Suppressor macrophage treated with lipopolysaccharide for 4 hours (primary cell): ENCODE measurements at regions not wholly inside any gene's neighbourhood (a gene's known extent, or its start where the extent isn't known, plus 50 kb on each side); places are given as distances from the start of the nearest gene placed in this dataset.

Source experiments
- DNase-seq: peaks from one replicate; pipeline ENCODE4 v3.0.0-alpha.2; 2020

DNA sequence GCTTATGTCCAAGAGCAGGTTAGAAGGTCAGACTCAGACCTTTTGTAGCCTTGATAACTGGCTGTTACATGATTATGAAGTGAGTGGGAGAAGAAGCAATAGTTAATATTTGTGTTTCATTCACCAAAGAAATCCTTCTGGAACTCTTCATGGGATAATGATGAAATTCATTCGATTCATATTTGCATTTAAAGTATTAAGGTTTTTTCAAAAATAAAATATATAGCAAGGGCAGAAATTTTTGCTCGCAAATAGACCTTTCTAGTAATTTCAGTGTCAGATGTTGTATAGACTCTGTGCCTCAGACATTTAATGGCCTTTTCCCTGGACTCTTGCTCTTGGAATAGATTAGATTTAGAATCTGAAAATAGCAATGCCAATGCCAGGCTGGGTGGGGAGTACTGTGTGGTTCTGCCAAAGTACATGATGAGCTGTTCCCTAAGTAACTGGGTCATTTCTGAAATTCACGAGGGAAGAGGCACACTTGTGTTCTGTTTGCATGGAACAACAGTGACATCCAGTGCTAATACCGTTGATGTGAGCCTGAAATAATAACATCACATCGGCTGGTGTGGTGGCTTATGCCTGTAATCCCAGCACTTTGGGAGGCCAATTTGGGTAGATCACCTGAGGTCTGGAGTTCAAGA lies 119.2 kb downstream of the MBL2 start:
- no peak for DNase-seq

DNA sequence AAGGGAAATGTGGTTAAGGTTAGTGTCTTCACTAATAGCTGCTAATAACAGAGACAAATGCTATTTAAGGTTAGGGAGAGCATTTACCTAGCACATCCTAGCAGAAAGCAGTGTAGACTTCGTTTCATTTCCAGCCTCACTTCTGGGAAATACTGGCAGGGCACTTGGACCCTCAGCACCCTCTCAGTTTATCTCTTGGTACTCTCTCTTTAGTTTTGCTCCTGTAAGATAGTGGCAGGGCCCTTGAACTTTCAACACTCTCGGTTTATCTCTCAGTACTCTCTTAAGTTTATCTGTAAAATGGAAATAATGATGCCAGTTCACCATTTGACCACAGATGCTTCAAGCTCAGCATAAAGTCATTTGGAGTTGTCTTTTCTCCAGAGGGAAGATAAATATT lies 118.4 kb downstream of the MBL2 start:
- DNase-seq: no peak

GRCh38 chr10:52658112-52658511 lies 114.5 kb downstream of the MBL2 start:
- no peak for DNase-seq

DNA sequence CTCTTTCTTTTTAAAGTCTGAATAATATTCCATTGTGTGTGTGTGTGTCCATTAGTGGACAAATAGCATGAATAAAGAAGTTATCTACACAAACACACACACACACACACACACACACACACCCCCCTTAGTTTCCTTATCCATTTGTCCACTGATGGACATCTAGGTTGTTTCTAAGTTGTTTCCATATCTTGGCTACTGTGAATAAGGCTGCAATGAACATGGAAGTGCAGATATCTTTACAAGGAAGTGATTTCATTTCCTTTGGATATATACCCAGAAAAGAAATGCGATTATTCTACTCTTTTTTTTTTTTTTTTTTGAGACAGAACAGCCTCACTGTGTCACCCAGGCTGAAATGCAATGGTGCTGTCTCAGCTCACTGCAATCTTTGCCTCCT lies 113.5 kb downstream of the MBL2 start:
- no peak for DNase-seq

DNA sequence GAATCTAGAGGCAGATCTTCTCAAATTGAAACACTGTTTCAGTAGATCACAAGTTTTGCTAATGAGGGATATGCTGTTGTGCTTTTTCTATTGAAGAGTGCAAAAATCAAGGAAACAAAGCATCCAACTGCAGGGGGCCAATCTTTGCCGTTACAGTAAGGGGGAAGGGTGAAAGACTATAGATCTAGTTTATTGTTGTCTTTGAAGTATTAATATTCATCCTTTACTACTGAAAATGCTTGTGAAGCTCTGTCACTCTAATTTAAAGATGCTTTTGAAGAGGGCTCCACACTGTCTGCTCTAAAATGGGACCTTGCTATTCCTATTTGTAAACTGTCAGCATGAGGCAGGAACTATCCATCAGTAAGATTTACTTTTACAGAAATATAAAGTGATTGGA lies 110.3 kb downstream of the MBL2 start:
- no peak for DNase-seq

- DNase-seq: no peak
These were observed 109.4 kb downstream of the MBL2 start for GRCh38 chr10:52663161-52663560.

DNA sequence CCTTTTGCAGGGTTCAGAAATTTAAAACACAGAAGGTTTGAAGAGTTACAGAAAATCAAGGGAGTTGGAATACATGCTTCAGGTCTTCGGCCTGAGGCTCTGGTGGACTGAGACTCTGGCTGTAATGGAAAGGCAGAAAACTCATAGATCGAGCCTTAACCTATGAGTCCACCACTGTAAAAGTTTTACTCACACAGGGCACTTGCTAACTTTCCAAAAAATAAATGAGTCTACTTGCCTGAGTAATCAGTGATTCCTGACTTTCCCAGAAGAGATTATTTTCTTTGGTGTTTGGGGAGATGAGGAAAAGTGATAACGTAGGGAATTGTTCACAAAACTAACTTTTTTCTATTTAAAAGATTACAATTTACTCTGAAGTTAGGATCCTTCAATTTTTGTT lies 108.0 kb downstream of the MBL2 start:
- no peak for DNase-seq

GRCh38 chr10:52665821-52666220 lies 106.8 kb downstream of the MBL2 start:
- DNase-seq: no peak

GRCh38 chr10:52666931-52667330 lies 105.7 kb downstream of the MBL2 start:
- no peak for DNase-seq

GRCh38 chr10:52668024-52668423 lies 104.6 kb downstream of the MBL2 start:
- DNase-seq: no peak

GRCh38 chr10:52672880-52673279 lies 99.7 kb downstream of the MBL2 start:
- DNase-seq: no peak

DNA sequence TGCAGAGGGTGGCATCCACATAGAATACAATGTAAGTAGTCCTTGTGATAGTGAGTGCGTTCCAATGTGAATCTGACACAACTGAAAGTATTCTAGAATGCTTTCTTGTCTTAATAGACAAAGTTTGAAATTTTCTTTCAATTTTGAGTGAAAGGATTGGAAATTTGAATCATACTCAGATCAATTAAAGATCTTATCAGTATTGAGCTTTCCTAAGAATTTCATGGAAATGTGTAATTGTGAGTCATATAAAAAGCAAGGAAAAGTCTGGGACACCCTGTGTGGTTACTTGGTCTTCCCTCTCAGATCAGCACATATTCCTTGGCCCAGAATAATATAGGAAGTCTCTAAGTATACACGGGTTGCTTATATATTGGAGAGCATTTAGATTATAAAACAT lies 99.1 kb downstream of the MBL2 start:
- DNase-seq: no peak

DNA sequence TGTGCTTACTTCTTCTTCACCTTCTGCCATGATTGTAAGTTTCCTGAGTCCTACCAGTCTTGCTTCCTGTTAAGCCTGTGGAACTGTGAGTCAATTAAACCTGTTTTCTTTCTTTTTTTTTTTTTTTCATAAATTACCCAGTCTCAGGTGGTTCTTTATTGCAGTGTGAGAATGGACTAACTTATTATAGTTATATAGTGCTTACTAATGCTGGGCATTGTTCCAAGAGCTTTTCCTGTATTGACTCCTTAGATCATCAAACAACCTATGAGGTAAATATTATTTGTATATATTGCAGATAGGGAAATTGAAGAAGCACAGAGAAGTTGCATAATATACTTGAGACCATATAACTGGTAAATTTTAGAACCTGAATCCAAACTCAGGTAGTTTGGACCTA lies 98.1 kb downstream of the MBL2 start:
- no peak for DNase-seq

DNA sequence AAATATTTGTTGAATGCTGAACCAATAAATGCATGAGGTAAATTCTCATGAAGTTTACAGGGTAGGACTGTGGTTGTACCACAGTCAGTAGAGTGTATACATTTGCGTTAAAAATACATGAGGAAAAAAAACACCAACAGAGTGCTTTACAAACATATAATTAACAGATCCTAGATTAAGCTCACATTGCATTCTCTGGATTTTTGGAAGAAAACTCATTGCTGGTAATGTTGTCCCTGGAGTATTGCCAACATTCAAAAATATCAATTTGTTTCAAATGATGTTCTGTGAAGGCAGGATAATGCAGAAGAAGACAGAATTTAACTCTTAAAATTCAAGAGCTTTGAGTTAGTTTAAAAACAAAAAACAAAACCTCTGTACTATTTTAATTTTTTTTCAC lies 95.5 kb downstream of the MBL2 start:
- DNase-seq: no peak

GRCh38 chr10:52678611-52679010 lies 94.0 kb downstream of the MBL2 start:
- DNase-seq: no peak

DNA sequence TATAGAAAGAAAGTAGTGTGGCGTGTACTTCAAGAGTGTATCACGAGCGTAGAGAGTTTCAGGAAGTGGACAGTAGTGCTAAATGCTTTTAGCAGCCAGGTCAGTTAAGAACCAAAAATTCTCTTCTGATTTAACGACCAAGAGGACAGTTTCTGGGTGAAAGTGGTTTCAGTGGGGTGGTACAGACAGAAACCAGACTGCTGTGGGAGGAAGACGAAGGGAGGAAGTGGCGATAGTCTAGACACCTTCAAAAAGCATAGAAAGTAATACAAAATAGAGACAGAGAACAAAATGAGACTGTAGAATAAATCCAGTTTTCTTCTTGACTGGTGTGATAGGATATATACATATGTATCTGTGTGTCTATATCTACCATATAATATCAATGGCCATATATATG lies 93.5 kb downstream of the MBL2 start:
- no peak for DNase-seq

DNA sequence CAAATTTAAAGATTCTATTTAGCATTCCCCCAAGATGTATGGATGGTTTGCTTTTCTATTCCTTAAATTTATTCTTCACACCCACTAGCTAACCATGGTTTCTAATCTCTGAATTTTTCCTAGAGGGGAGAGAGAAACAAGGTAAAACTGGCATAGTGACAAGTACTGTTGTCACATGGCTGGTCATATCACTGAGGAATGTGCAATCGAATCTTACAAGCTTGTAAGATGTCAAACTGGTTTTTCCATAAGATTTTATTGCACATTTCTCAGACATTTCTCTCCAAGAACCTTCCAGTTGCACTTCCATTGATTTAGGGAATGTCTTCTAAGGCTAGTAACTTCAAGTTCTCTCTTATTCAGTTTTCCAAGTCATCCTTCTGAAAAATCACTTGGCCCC lies 89.8 kb downstream of the MBL2 start:
- DNase-seq: no peak

DNA sequence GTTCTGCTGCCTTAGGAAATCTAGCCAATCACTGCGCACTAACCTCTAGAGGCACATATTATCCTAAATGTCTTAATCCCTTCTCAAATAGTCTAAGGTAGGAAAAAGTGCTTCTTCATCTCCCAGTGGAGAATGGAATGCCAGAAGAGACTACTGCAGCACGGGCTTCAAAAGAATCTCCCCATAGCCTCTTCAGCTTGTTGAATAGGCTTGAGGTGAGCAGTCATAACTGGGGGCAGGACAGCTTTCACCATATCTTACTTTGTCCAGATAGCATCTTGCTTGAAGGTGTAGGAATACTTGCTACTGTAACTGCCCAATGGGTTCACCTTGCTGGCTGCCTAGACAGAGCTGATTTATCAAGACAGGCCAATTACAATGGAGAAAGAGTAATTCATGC lies 88.8 kb downstream of the MBL2 start:
- no peak for DNase-seq

DNA sequence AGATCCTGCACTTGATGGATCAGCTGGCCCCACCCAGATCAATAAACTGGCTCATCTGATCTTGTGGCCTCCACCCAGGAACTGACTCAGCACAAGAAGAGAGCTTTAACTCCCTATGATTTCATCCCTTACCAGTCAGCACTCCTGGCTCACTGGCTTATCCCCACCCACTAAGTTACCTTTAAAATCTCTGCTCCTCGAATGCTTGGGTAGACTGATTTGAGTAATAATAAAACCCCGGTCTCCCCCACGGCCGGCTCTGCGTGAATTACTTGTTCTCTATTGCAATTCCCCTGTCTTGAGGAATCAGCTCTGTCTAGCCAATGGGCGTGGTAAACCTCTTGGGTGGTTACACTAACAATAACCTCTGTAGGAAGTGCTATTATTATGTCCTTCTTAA lies 83.7 kb downstream of the MBL2 start:
- no peak for DNase-seq

DNA sequence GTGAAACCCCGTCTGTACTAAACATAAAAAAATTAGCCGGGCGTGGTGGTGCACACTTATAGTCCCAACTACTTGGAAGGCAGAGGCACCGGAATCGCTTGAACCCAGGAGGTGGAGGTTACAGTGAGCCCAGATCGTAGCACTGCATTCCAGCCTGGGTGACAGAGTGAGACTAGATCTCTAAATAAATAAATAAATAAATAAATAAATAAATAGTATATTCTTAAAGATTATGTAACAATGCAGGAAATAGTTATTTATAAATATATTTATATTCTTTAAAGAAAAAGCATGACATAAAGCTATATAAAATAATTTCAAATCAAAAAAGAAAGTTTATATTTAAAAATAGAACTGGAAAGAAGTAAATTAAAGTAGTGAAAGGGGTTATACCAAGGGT lies 76.4 kb downstream of the MBL2 start:
- no peak for DNase-seq

DNA sequence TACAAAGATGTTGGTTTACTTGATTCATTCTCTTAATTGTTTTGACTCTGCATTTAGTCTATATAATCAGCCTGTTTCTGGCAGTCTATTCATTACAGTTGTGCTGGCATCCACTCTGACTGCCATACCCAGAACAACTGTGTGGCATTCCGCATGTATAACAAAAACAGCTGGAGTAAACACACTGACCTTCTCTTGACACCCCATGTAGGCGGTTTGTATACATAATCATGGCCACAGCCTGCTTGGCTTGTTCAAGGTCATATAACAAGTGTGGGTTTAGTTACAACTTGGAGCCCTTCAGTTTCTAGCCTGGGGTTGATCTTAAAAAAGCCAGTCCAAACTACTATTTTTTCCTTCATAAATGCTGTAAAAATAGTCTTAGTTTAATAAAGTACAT lies 70.9 kb downstream of the MBL2 start:
- no peak for DNase-seq

GRCh38 chr10:52703451-52703850 lies 69.1 kb downstream of the MBL2 start:
- DNase-seq: no peak

DNA sequence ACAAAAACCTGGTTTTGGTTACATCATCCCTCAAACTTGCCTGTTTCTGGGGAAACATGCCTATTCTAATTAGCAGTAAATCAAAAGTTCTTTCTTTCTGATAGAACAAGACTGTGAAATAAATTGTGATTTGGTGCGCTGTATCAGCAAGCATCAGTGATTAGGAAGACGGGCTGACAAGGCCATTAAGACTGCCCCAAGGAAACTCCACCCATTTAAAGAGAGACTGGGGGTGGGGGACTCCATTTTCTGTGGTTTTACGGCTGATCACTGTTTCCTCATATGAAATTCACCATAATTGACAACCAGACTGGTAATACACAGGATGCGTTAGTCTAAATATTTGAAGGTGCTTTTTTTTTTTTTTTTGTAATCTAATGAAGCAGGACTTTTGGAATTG lies 68.7 kb downstream of the MBL2 start:
- no peak for DNase-seq

DNA sequence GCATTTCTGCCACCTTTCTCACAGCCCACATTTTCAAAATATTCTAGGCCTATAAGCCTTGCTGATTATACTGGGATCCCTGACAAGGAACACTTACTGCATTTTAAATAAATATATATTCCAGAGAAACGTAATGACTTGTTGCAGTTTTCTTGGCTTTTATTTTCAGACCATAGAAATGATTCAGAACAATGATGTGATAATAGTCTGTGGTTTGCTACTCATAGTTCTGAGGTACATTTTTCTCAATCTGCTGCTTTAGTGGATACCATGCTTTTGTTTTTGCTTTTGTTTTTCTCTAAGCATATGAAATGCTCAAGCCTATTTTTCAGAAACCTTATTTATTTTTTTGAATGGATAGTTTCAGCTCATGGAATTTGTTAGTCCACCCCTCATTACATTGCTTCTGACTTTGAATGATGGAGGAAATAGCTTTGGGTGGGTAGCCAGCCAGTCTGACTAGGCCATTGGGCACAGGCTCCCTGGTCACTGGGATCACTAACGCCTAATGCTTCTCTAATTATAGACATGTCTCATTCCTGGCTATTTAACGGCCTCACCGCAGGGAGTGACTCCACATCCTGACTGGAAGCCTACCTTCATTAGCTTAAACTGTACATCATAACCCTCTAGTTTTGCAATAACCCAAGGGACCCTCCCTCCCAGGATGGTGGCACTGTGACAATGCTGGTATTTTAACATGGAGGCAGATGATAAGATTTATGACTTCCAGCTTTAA lies 66.1 kb downstream of the MBL2 start:
- no peak for DNase-seq
